HepG2 (cell line): ENCODE measurements at regions not wholly inside any gene's neighbourhood (a gene's known extent, or its start where the extent isn't known, plus 50 kb on each side); places are given as distances from the start of the nearest gene placed in this dataset.
A peak's percentile ranks its signal among the peaks of the same experiment; 100 is the strongest.

Experiments used
- ATF2 ChIP-seq: sonication (generic); formaldehyde crosslinking; IDR thresholded peaks from 2 replicates; pipeline ENCODE4 v1.4.0; 2020; ENCODE audit warnings: missing genetic modification reagents
- BHLHE40 ChIP-seq: IDR thresholded peaks from 2 replicates; pipeline ENCODE4 v1.6.1; 2011; ENCODE audit warnings: low read length, improper control_type of control experiment
- E2F2 ChIP-seq: sonication (generic); formaldehyde crosslinking; IDR thresholded peaks from 2 replicates; pipeline ENCODE4 v1.4.0; 2020; ENCODE audit warnings: missing genetic modification reagents, borderline replicate concordance
- JUN ChIP-seq: sonication (generic); formaldehyde crosslinking; IDR thresholded peaks from 2 replicates; pipeline ENCODE4 v1.4.0; 2020; ENCODE audit warnings: mild to moderate bottlenecking, missing genetic modification reagents
- MEF2D ChIP-seq: sonication (generic); formaldehyde crosslinking; IDR thresholded peaks from 2 replicates; pipeline ENCODE4 v1.5.1; 2020; ENCODE audit warnings: mild to moderate bottlenecking, missing genetic modification reagents
- TP53 ChIP-seq: sonication (generic); formaldehyde crosslinking; conservative IDR thresholded peaks from 2 replicates; pipeline ENCODE4 v1.4.0; 2020; ENCODE audit warnings: missing genetic modification reagents
- ZBTB38 ChIP-seq: sonication (generic); formaldehyde crosslinking; IDR thresholded peaks from 2 replicates; pipeline ENCODE4 v1.5.1; 2020; ENCODE audit warnings: mild to moderate bottlenecking, missing genetic modification reagents
- ZBTB8A ChIP-seq: sonication (generic); formaldehyde crosslinking; IDR thresholded peaks from 2 replicates; pipeline ENCODE4 v1.4.0; 2020; ENCODE audit warnings: mild to moderate bottlenecking, low read depth, missing genetic modification reagents, borderline replicate concordance
- ZFAT ChIP-seq: sonication (generic); formaldehyde crosslinking; conservative IDR thresholded peaks from 2 replicates; pipeline ENCODE4 v1.8.1; 2023; ENCODE audit warnings: missing genetic modification reagents, inconsistent platforms
- ZNF3 ChIP-seq: IDR thresholded peaks from 2 replicates; pipeline ENCODE4 v1.7.0; 2017; ENCODE audit warnings: inconsistent platforms
- ZNF451 ChIP-seq: sonication (generic); formaldehyde crosslinking; IDR thresholded peaks from 2 replicates; pipeline ENCODE4 v1.5.0; 2020; ENCODE audit warnings: mild to moderate bottlenecking, missing genetic modification reagents
- ZNF530 ChIP-seq: sonication (generic); formaldehyde crosslinking; IDR thresholded peaks from 2 replicates; pipeline ENCODE4 v1.5.0; 2020; ENCODE audit warnings: low read depth, mild to moderate bottlenecking, missing genetic modification reagents
- ZNF572 ChIP-seq: sonication (generic); formaldehyde crosslinking; IDR thresholded peaks from 2 replicates; pipeline ENCODE4 v1.5.1; 2020; ENCODE audit warnings: mild to moderate bottlenecking, missing genetic modification reagents
- ZNF577 ChIP-seq: sonication (generic); formaldehyde crosslinking; IDR thresholded peaks from 2 replicates; pipeline ENCODE4 v1.4.0; 2020; ENCODE audit warnings: mild to moderate bottlenecking, low read depth, missing genetic modification reagents, borderline replicate concordance
- ZNF607 ChIP-seq: sonication (generic); formaldehyde crosslinking; IDR thresholded peaks from 2 replicates; pipeline ENCODE4 v1.5.1; 2020; ENCODE audit warnings: missing genetic modification reagents, mild to moderate bottlenecking, borderline replicate concordance
- ZNF614 ChIP-seq: IDR thresholded peaks from 2 replicates; pipeline ENCODE4 v1.6.1; 2018; ENCODE audit warnings: missing biosample characterization, missing genetic modification reagents, inconsistent platforms, borderline replicate concordance
- ZSCAN25 ChIP-seq: sonication (generic); formaldehyde crosslinking; IDR thresholded peaks from 2 replicates; pipeline ENCODE4 v1.8.0; 2022; ENCODE audit warnings: mild to moderate bottlenecking, missing genetic modification reagents
- TF ChIP-seq, protein P1 (sequence below): sonication (generic); formaldehyde crosslinking; IDR thresholded peaks from 2 replicates; pipeline ENCODE4 v1.4.0; 2020; ENCODE audit warnings: mild to moderate bottlenecking, missing genetic modification reagents
- TF ChIP-seq, protein P2 (sequence below): IDR thresholded peaks from 2 replicates; pipeline ENCODE4 v1.6.1; 2016; ENCODE audit warnings: low read depth, borderline replicate concordance

DNA sequence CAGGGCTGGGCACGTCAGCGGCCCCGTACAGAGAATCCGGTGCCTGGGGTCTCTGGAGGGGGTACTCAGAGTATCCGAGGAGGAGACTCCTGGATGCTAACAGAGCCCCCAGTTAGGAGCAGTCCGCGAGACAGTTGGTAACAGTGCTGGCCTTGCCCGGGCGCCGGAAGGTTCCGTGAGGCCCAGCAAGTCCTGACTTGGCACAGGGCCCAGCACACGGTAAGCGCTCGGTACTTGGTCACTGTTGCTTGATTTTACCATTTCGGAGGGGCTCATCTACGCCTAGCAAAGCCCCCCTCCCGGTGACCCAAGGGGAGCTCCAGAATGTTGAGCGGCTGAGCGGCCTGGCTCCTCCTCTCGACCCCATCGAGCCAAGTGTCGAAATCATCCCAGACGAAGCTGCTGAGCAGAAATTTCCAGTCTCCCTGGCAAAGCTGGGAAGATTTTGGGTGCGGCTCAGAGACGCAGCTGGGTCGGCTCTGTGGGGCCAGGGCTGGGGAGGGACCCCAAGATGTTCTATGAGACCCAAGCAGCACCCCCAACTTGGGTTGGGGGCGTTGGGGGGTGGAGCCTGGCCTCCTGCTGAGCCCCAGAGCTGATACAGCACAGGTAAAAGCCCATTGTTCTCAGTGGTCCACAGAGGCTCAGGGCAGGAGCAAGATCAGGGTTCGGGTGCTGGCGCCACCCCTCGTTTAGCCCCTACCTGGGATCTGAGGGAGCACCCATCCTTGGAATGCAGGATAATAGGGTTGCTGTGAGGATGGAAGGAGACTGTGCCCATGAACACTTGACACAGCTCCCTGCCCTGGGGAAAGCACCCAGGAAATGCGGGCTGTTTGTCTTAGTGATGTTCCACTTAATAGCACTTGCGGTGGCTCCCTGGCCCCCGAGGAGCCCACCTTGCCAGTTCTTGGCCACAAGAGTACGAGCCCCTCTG, 137.2 kb downstream of the C9orf50 start (continued):
- TF ChIP-seq, protein P1, sequence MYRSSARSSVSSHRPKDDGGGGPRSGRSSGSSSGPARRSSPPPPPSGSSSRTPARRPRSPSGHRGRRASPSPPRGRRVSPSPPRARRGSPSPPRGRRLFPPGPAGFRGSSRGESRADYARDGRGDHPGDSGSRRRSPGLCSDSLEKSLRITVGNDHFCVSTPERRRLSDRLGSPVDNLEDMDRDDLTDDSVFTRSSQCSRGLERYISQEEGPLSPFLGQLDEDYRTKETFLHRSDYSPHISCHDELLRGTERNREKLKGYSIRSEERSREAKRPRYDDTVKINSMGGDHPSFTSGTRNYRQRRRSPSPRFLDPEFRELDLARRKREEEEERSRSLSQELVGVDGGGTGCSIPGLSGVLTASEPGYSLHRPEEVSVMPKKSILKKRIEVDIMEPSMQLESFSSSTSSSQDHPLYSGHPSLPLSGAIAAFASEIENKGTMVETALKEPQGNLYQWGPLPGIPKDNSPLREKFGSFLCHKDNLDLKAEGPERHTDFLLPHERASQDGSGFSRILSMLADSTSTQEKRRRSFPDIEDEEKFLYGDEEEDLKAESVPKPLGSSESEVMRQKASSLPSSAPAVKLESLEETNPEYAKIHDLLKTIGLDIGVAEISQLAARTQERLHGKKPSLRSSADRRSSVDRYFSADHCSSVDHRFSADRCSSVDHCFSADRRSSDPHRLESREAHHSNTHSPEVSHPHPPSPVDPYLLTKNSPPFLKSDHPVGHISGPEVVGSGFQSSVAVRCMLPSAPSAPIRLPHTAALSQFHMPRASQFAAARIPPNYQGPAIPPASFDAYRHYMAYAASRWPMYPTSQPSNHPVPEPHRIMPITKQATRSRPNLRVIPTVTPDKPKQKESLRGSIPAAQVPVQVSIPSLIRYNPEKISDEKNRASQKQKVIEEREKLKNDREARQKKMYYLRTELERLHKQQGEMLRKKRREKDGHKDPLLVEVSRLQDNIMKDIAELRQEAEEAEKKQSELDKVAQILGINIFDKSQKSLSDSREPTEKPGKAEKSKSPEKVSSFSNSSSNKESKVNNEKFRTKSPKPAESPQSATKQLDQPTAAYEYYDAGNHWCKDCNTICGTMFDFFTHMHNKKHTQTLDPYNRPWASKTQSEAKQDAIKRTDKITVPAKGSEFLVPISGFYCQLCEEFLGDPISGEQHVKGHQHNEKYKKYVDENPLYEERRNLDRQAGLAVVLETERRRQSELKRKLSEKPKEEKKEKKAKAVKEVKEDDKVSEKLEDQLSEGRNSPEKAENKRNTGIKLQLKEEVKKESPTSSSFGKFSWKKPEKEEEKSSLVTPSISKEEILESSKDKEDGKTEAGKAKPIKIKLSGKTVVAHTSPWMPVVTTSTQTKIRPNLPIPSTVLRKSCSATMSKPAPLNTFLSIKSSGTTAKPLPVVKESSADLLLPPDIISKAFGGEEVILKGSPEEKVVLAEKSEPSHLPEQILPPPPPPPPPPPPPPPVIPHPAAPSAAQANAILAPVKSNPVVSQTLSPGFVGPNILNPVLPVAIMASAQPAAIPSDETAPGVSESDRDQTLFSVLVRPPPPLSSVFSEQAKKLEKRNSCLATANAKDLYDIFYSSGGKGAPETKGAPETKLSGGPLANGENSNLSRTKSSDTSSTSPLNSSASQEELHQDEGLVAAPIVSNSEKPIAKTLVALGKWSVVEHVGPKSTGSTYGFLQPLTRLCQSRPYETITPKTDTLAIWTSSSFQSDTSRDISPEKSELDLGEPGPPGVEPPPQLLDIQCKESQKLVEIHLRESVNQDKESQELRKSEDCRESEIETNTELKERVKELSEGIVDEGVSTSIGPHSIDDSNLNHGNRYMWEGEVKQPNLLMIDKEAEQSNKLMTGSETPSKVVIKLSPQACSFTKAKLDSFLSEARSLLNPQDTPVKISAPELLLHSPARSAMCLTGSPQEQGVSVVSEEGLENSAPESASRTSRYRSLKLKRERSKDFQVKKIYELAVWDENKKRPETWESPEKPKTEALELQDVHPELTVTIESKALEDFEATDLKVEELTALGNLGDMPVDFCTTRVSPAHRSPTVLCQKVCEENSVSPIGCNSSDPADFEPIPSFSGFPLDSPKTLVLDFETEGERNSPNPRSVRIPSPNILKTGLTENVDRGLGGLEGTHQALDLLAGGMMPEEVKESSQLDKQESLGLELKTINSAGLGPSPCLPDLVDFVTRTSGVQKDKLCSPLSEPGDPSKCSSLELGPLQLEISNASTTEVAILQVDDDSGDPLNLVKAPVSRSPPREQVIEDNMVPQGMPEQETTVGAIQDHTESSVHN (CRISPR knock-in tag) = no peak
- TF ChIP-seq ZFAT (CRISPR knock-in tag) (no peak), ZNF3 (CRISPR knock-in tag) (no peak), JUN (CRISPR knock-in tag) (no peak), ZNF530 (no peak), ZBTB8A (no peak), BHLHE40 (no peak), TP53 (CRISPR knock-in tag) (no peak), ZBTB38 (CRISPR knock-in tag) (peak; percentile 61; the same call in 1 of the 2 replicates), ZNF607 (CRISPR knock-in tag) (no peak), ZNF451 (no peak), E2F2 (CRISPR knock-in tag) (no peak), MEF2D (CRISPR knock-in tag) (no peak), ZNF572 (CRISPR knock-in tag) (no peak), ATF2 (CRISPR knock-in tag) (no peak), ZNF577 (CRISPR knock-in tag) (no peak), ZNF614 (CRISPR knock-in tag) (no peak), ZSCAN25 (CRISPR knock-in tag) (no peak)
- TF ChIP-seq, protein P2, sequence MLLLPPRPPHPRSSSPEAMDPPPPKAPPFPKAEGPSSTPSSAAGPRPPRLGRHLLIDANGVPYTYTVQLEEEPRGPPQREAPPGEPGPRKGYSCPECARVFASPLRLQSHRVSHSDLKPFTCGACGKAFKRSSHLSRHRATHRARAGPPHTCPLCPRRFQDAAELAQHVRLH = no peak
